GM18507 (cell line): ENCODE measurements at regions not wholly inside any gene's neighbourhood (a gene's known extent, or its start where the extent isn't known, plus 50 kb on each side); places are given as distances from the start of the nearest gene placed in this dataset.

Experiments
- DNase-seq: peaks from one replicate; pipeline ENCODE4 v3.0.0; 2011; ENCODE audit warnings: low read depth; ENCODE audit not compliant: insufficient read length; ENCODE audit errors: extremely low spot score
- FAIRE-seq: peaks from 2 replicates; lab custom pipeline; 2011; peaks lifted over from hg19 to GRCh38; lab: Jason Lieb, UNC

GRCh38 chr6:147099974-147100373 lies 104.2 kb upstream of the STXBP5 start:
- FAIRE-seq = no peak
- DNase-seq = no peak

GRCh38 chr6:147103007-147103406 lies 101.2 kb upstream of the STXBP5 start:
- FAIRE-seq (no peak), DNase-seq (no peak)

- DNase-seq (no peak), FAIRE-seq (no peak)
Measured at GRCh38 chr6:147103694-147104093, 100.5 kb upstream of the STXBP5 start.

GRCh38 chr6:147105786-147106185 lies 98.4 kb upstream of the STXBP5 start:
- DNase-seq = no peak
- FAIRE-seq = no peak

GRCh38 chr6:147106759-147107401 lies 97.3 kb upstream of the STXBP5 start:
- DNase-seq (no peak), FAIRE-seq (no peak)

GRCh38 chr6:147108259-147108910 lies 95.8 kb upstream of the STXBP5 start:
- FAIRE-seq (no peak), DNase-seq (no peak)

- FAIRE-seq (no peak), DNase-seq (no peak)
Measured at GRCh38 chr6:147109707-147110106, 94.5 kb upstream of the STXBP5 start.

GRCh38 chr6:147116056-147116455 lies 88.2 kb upstream of the STXBP5 start:
- DNase-seq (no peak), FAIRE-seq (no peak)

- no peak for DNase-seq
- FAIRE-seq = no peak
Measured at GRCh38 chr6:147117011-147117410, 87.2 kb upstream of the STXBP5 start.

- FAIRE-seq (no peak), DNase-seq (no peak)
Measured at GRCh38 chr6:147117580-147117979, 86.6 kb upstream of the STXBP5 start.

- FAIRE-seq (no peak), DNase-seq (no peak)
Measured at GRCh38 chr6:147119310-147119709, 84.9 kb upstream of the STXBP5 start.

GRCh38 chr6:147122823-147123222 lies 81.4 kb upstream of the STXBP5 start:
- no peak for DNase-seq
- FAIRE-seq = no peak

- no peak for DNase-seq
- no peak for FAIRE-seq
Measured at GRCh38 chr6:147126618-147127022, 77.6 kb upstream of the STXBP5 start.

GRCh38 chr6:147127587-147127986 lies 76.6 kb upstream of the STXBP5 start:
- DNase-seq (no peak), FAIRE-seq (no peak)

- FAIRE-seq (no peak), DNase-seq (no peak)
Measured at GRCh38 chr6:147128056-147128455, 76.2 kb upstream of the STXBP5 start.

GRCh38 chr6:147131532-147132128 lies 72.6 kb upstream of the STXBP5 start:
- no peak for FAIRE-seq
- DNase-seq = no peak

- no peak for FAIRE-seq
Measured at GRCh38 chr6:147132889-147133288, 71.3 kb upstream of the STXBP5 start.

GRCh38 chr6:147133669-147134068 lies 70.5 kb upstream of the STXBP5 start:
- no peak for FAIRE-seq

More at GRCh38 chr6:147132889-147133288, 71.3 kb upstream of the STXBP5 start:
- no peak for DNase-seq

GRCh38 chr6:147135211-147135681 lies 69.0 kb upstream of the STXBP5 start:
- DNase-seq (no peak), FAIRE-seq (no peak)

More at GRCh38 chr6:147133669-147134068, 70.5 kb upstream of the STXBP5 start:
- no peak for DNase-seq

- FAIRE-seq = no peak
Measured at GRCh38 chr6:147136057-147136456, 68.2 kb upstream of the STXBP5 start.

GRCh38 chr6:147137986-147138385 lies 66.2 kb upstream of the STXBP5 start:
- DNase-seq = no peak
- no peak for FAIRE-seq

More at GRCh38 chr6:147136057-147136456, 68.2 kb upstream of the STXBP5 start:
- DNase-seq = no peak
